ENCODE measurements at regions not wholly inside any gene's neighbourhood (a gene's known extent, or its start where the extent isn't known, plus 50 kb on each side); places are given as distances from the start of the nearest gene placed in this dataset.

DNA sequence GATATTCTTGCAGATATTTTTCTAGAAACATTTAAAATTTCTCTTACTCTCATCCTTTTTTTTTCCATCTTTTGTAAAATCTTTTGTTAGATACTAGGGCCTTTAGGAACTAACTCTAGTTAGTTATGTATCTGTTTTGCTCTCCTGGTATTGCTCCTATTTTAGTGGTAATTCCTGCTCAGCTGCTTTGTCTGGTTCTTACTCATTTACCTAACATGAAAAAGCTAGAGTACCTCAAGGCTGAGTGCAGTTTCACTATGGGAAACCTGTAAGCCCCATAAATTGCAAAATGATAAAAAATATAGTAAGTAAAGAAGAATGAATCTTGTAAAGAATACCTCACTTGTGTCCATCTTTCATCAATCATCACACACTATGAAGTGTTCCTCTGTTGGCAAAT is 1602.0 kb downstream of the GRIK2 start:
- ATAC-seq (ENCODE audit: insufficient read depth, low FRiP score) (no peak), DNase-seq (peak in 1 of 3 donors; percentile 19)
- no peak overlapping the region for H3K27ac ChIP-seq (ENCODE audit: low read depth in 1 of 2, low read length in 1 of 2)
- no peak overlapping the region for H3K9ac ChIP-seq (ENCODE audit: insufficient read depth in 1 of 2, low read length in 2 of 2)
- H3K4me1 ChIP-seq (ENCODE audit: control insufficient read depth in 5 of 5, insufficient read depth in 5 of 5, low read length in 5 of 5), result no peaks in the 10 kb centered on the region
- TF ChIP-seq, protein P1, sequence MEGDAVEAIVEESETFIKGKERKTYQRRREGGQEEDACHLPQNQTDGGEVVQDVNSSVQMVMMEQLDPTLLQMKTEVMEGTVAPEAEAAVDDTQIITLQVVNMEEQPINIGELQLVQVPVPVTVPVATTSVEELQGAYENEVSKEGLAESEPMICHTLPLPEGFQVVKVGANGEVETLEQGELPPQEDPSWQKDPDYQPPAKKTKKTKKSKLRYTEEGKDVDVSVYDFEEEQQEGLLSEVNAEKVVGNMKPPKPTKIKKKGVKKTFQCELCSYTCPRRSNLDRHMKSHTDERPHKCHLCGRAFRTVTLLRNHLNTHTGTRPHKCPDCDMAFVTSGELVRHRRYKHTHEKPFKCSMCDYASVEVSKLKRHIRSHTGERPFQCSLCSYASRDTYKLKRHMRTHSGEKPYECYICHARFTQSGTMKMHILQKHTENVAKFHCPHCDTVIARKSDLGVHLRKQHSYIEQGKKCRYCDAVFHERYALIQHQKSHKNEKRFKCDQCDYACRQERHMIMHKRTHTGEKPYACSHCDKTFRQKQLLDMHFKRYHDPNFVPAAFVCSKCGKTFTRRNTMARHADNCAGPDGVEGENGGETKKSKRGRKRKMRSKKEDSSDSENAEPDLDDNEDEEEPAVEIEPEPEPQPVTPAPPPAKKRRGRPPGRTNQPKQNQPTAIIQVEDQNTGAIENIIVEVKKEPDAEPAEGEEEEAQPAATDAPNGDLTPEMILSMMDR (IDR thresholded peaks at IDR 0.05; ENCODE audit: control extremely low read depth, extremely low read depth), result no peak
- H3K36me3 ChIP-seq (ENCODE audit: control insufficient read depth in 4 of 4, insufficient read depth in 4 of 4, low read length in 4 of 4), result no peaks in the 10 kb centered on the region
- H3K27me3 ChIP-seq (ENCODE audit: control insufficient read depth in 3 of 3, insufficient read depth in 3 of 3, low read length in 2 of 3), result no peaks in the 10 kb centered on the region
- H3K9me3 ChIP-seq (ENCODE audit: control insufficient read depth in 4 of 4, insufficient read depth in 3 of 4, low read length in 3 of 4), result no peaks in the 10 kb centered on the region
- no peak overlapping the region for H3K4me3 ChIP-seq

DNA sequence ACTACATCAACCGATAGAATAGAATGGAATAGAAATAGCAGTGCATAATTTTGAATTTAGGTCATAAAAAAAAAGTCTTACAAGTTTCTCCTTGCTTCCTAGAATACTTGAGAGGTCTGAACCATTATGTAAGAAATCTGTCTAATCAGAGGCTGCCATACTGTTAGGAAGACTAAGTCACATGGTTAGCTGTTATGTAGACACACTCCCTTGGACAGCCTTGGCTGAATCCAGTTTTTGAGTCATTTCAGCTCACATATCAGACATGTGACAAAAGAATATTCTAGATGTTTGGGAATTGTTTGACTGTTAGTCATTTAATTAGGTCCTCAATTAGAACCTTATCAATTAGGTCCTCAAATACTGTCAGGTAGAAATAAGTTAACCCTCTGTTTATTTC is 1601.4 kb downstream of the GRIK2 start:
- no peak overlapping the region for H3K4me3 ChIP-seq
- H3K9ac ChIP-seq (ENCODE audit: insufficient read depth in 1 of 2, low read length in 2 of 2), result no peak overlapping the region
- TF ChIP-seq, protein P1 (IDR thresholded peaks at IDR 0.05; ENCODE audit: control extremely low read depth, extremely low read depth), result no peak
- ATAC-seq (ENCODE audit: insufficient read depth, low FRiP score) (no peak), DNase-seq (no peak)
- no peaks in the 10 kb centered on the region for H3K27me3 ChIP-seq (ENCODE audit: control insufficient read depth in 3 of 3, insufficient read depth in 3 of 3, low read length in 2 of 3)
- H3K4me1 ChIP-seq (ENCODE audit: control insufficient read depth in 5 of 5, insufficient read depth in 5 of 5, low read length in 5 of 5), result no peaks in the 10 kb centered on the region
- WGBS, 2 donors, result 89 to 95% methylated on average over 1 of the region's 1 CpG
- H3K36me3 ChIP-seq (ENCODE audit: control insufficient read depth in 4 of 4, insufficient read depth in 4 of 4, low read length in 4 of 4), result no peaks in the 10 kb centered on the region
- no peak overlapping the region for H3K27ac ChIP-seq (ENCODE audit: low read depth in 1 of 2, low read length in 1 of 2)
- no peaks in the 10 kb centered on the region for H3K9me3 ChIP-seq (ENCODE audit: control insufficient read depth in 4 of 4, insufficient read depth in 3 of 4, low read length in 3 of 4)

DNA sequence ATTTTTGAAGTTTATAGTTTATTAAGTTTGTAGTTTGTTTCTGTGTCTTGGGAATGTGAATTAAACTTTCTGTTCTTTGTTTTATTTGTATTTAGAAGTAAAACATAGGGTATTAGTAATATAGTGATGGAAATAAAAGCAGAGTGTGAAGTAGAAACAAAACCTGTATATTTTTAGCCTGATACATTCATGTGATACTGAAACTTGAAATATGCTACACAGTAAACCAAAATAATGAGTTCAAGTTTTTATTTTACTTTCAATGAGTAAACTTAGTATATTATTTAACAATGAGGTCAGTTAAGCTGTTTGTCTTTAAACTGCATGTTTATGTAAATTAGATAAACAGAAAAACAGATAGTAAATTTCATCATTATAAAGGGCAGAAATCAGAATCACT is 1592.6 kb downstream of the GRIK2 start:
- Histone ChIP-seq H3K9ac (ENCODE audit: insufficient read depth in 1 of 2, low read length in 2 of 2) (no peak overlapping the region), H3K36me3 (ENCODE audit: control insufficient read depth in 4 of 4, insufficient read depth in 4 of 4, low read length in 4 of 4) (no peaks in the 10 kb centered on the region), H3K4me3 (no peak overlapping the region), H3K27me3 (ENCODE audit: control insufficient read depth in 3 of 3, insufficient read depth in 3 of 3, low read length in 2 of 3) (no peaks in the 10 kb centered on the region), H3K9me3 (ENCODE audit: control insufficient read depth in 4 of 4, insufficient read depth in 3 of 4, low read length in 3 of 4) (no peaks in the 10 kb centered on the region), H3K27ac (ENCODE audit: low read depth in 1 of 2, low read length in 1 of 2) (no peak overlapping the region), H3K4me1 (ENCODE audit: control insufficient read depth in 5 of 5, insufficient read depth in 5 of 5, low read length in 5 of 5) (no peaks in the 10 kb centered on the region)
- ATAC-seq (ENCODE audit: insufficient read depth, low FRiP score), result no peak
- DNase-seq, result no peak
- TF ChIP-seq, protein P1 (IDR thresholded peaks at IDR 0.05; ENCODE audit: control extremely low read depth, extremely low read depth), result no peak

DNA sequence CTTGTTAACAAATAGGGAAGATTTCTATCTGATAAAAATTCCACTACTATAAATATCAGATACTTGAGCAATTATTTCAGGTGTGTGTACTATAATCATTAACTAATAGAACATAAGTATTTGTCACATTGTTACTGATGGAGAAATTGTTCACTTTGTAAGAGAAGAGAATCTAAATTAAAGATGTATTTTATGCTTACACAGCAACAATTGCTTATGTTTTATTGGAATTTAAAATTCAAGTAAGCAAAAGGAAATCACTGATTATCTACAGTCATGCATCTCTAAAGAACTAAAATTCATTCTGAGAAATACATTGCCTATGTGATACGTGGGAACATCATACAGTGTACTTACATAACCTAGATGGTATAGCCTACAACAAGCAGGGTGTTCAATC is 1590.8 kb downstream of the GRIK2 start:
- WGBS, 2 donors, result 81 to 87% methylated on average over 1 of the region's 1 CpG
- Histone ChIP-seq H3K9me3 (ENCODE audit: control insufficient read depth in 4 of 4, insufficient read depth in 3 of 4, low read length in 3 of 4) (no peaks in the 10 kb centered on the region), H3K4me1 (ENCODE audit: control insufficient read depth in 5 of 5, insufficient read depth in 5 of 5, low read length in 5 of 5) (no peaks in the 10 kb centered on the region), H3K36me3 (ENCODE audit: control insufficient read depth in 4 of 4, insufficient read depth in 4 of 4, low read length in 4 of 4) (no peaks in the 10 kb centered on the region), H3K27ac (ENCODE audit: low read depth in 1 of 2, low read length in 1 of 2) (no peak overlapping the region), H3K4me3 (no peak overlapping the region), H3K27me3 (ENCODE audit: control insufficient read depth in 3 of 3, insufficient read depth in 3 of 3, low read length in 2 of 3) (no peaks in the 10 kb centered on the region), H3K9ac (ENCODE audit: insufficient read depth in 1 of 2, low read length in 2 of 2) (no peak overlapping the region)
- ATAC-seq (ENCODE audit: insufficient read depth, low FRiP score) (no peak), DNase-seq (no peak)
- TF ChIP-seq, protein P1 (IDR thresholded peaks at IDR 0.05; ENCODE audit: control extremely low read depth, extremely low read depth), result no peak
